Type B pancreatic cell (in vitro differentiated cells): ENCODE measurements at regions not wholly inside any gene's neighbourhood (a gene's known extent, or its start where the extent isn't known, plus 50 kb on each side); places are given as distances from the start of the nearest gene placed in this dataset.
A peak's percentile ranks its signal among the peaks of the same experiment; 100 is the strongest.

Experiments used
- DNase-seq: peaks from one replicate; pipeline ENCODE4 v3.0.0; 2021; ENCODE audit warnings: mixed read lengths; ENCODE audit not compliant: unreplicated experiment; ENCODE audit errors: extremely low spot score
- H3K27ac Mint-ChIP-seq: 2 replicates; pipeline ENCODE4 v1.8.0; 2021; ENCODE audit warnings: mild to moderate bottlenecking, mixed read lengths
- H3K27me3 Mint-ChIP-seq: 2 replicates; pipeline ENCODE4 v1.8.0; 2021; ENCODE audit warnings: mixed read lengths
- H3K36me3 Mint-ChIP-seq: 2 replicates; pipeline ENCODE4 v1.8.0; 2021; ENCODE audit warnings: mixed read lengths
- H3K4me1 Mint-ChIP-seq: one replicate; pipeline ENCODE4 v1.8.0; 2021; ENCODE audit warnings: mixed read lengths; ENCODE audit not compliant: unreplicated experiment
- H3K4me3 Mint-ChIP-seq: 2 replicates; pipeline ENCODE4 v1.8.0; 2021; ENCODE audit warnings: mild to moderate bottlenecking, mixed read lengths
- H3K9me3 Mint-ChIP-seq: 2 replicates; pipeline ENCODE4 v1.8.0; 2021; ENCODE audit warnings: mixed read lengths
- TF ChIP-seq, protein P1 (sequence below): fragments of 200-600 bp; sonication (generic); conservative IDR thresholded peaks from 2 replicates; pipeline ENCODE4 v1.5.0; 2021; ENCODE audit warnings: antibody characterized with exemption, mild to moderate bottlenecking

DNA sequence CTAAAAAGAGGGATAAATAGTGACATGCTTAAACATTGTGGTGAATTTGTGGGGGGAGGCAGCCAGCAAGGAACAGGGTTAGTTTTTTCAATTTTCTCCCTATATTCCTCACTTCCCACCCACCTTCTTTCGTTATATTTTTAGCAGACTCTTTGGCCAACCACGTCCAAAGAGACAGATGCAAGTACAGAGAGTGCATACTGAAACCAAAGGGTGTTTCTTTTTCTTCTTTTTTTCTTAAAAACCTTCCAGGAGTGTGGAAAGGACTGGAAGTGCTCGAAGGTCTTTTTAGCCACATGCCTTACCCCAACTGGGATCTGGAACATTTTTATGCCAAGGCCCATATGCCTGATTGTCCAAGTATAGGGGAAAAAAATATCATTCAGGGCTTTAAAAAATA is 59.0 kb downstream of the TNP1 start:
- Mint-ChIP-seq H3K9me3 (no peaks in the 10 kb centered on the region), H3K27me3 (no peaks in the 10 kb centered on the region), H3K4me1 (peaks cover 2% of the 10 kb centered on the region), H3K36me3 (no peaks in the 10 kb centered on the region), H3K4me3 (no peak overlapping the region), H3K27ac (no peak overlapping the region)
- TF ChIP-seq, protein P1, sequence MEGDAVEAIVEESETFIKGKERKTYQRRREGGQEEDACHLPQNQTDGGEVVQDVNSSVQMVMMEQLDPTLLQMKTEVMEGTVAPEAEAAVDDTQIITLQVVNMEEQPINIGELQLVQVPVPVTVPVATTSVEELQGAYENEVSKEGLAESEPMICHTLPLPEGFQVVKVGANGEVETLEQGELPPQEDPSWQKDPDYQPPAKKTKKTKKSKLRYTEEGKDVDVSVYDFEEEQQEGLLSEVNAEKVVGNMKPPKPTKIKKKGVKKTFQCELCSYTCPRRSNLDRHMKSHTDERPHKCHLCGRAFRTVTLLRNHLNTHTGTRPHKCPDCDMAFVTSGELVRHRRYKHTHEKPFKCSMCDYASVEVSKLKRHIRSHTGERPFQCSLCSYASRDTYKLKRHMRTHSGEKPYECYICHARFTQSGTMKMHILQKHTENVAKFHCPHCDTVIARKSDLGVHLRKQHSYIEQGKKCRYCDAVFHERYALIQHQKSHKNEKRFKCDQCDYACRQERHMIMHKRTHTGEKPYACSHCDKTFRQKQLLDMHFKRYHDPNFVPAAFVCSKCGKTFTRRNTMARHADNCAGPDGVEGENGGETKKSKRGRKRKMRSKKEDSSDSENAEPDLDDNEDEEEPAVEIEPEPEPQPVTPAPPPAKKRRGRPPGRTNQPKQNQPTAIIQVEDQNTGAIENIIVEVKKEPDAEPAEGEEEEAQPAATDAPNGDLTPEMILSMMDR = no peak
- no peak for DNase-seq

DNA sequence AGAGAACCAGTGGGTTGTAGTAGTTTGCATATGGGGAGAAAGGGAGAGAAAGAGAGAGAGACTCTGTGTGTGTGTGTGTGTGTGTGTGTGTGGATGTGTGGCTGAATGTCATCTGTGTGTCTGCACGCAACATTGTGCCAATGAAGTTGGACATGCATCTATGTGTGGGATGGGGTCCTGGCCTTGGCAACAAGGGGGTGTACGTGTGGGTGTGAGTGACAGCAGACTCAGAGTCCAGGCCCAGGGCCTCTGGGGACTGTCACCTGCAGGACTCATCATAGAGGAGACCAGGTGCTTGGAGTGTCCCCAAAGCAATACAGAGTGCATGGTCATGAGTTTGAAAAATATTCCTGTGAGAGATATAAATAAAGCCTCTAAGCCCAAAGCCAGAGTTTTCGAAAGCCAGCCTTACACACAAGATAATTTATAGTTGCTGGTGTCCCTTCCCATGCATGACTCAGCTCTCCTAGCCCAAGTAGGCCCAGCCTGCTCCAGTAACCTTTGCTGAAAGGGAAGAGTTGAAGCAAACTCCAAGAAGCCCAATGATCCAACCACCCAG is 59.9 kb downstream of the TNP1 start:
- Mint-ChIP-seq H3K4me3 (no peak overlapping the region), H3K4me1 (peaks cover 4% of the 10 kb centered on the region), H3K27me3 (no peaks in the 10 kb centered on the region), H3K27ac (no peak overlapping the region), H3K9me3 (no peaks in the 10 kb centered on the region), H3K36me3 (no peaks in the 10 kb centered on the region)
- TF ChIP-seq, protein P1 = no peak
- no peak for DNase-seq

DNA sequence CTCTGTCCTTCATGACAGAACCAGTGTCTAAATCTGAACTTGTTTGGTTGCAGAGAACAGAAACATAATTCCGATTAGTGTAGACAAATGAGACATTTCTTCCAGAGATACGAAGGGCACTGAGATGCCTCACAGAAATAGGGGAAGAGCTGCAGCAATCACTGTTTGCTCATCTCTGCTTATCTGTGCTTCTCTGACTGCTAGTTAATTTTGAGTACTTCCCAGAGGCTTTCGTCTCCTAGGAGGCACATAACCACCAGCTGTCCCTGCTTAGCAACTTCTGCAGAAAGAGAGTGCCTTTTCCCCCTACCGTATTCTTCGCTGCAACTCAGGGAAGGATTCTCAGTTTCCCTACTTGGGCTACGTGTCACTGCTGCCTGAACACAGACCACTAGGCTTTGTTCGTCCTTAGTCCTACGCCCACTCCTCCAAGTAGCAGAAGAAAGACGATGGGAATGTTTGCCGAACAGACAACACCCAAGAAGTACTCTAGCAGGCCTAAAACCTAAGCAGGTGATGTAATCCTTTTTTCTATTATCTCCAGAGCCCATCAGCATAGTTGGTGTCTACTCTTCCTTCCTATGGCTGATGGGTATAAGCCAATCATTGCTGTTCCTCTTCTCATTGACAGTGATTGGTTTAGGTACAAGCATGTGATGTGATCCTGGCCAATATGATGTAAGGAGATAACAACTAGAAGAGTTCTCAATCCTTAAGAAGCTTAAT is 63.6 kb downstream of the TNP1 start:
- no peaks in the 10 kb centered on the region for H3K27me3 Mint-ChIP-seq
- no peaks in the 10 kb centered on the region for H3K9me3 Mint-ChIP-seq
- TF ChIP-seq, protein P1 = no peak
- no peak for DNase-seq
- H3K4me3 Mint-ChIP-seq = no peak overlapping the region
- H3K4me1 Mint-ChIP-seq = peaks cover 18% of the 10 kb centered on the region
- no peaks in the 10 kb centered on the region for H3K36me3 Mint-ChIP-seq
- H3K27ac Mint-ChIP-seq = no peak overlapping the region

DNA sequence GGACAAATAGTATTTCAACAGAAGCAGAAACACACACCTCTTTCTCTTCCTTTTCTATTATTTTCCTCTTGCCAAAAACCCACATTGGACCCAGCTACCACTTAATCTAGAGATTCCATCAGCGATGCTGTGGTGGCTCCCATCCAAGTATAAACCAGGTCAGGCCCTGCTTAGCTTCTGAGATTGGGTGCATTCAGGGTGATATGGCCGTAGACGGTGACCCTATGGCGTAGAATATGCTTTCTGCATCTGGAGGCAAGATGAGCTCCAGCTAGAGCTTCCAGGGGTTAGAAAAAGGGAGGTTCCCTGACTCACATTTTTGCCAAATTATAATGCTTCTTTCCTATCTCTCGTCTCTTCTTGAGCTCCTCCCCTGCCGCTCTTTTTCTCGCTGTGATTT is 66.5 kb downstream of the TNP1 start:
- TF ChIP-seq, protein P1 = no peak
- Mint-ChIP-seq H3K27ac (no peak overlapping the region), H3K4me1 (peaks cover 18% of the 10 kb centered on the region), H3K9me3 (no peaks in the 10 kb centered on the region), H3K36me3 (no peaks in the 10 kb centered on the region), H3K27me3 (no peaks in the 10 kb centered on the region), H3K4me3 (no peak overlapping the region)
- DNase-seq = no peak

DNA sequence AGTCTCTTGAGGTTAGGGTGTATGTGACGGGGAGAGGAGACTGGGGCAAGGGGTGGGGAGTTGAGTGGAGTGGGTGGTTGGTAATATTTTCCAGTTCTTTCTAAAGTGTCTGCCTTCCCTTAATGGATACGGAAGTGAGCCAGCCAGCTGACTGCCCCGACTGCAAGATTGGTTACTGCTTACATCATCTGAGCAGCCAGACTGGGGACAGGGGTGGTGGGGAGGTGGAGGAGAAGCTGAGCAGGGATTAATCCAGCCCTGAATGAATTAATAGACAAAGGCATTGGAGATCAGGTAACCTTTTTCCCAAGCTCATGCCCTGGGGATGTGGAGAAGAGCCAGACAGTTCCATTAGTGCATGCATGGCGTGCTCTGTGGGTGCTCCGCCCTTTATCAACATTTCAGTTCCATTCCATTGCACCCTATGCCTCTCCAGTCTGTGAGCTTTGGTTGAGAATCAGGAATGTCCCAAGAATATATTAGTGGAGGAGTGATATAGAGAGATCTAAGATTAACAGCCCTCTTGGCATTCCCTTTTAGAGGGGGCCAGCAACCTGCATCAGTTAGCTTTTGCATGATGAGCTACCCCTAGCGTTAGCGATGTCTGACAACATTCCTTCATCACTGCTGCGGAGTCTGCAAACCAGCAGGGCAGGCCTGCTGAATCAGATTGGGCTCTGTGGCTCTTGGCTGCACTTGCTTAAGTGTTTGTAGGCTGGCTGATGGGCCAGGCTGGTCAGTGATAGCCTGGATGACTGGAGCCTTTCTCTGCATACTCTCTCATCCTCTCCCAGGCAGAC is 67.4 kb downstream of the TNP1 start:
- Mint-ChIP-seq H3K4me1 (peaks cover 18% of the 10 kb centered on the region), H3K36me3 (no peaks in the 10 kb centered on the region), H3K27me3 (no peaks in the 10 kb centered on the region), H3K4me3 (no peak overlapping the region), H3K9me3 (no peaks in the 10 kb centered on the region), H3K27ac (peak overlapping the region; percentile 73)
- TF ChIP-seq, protein P1 = no peak
- no peak for DNase-seq
